Left colon (tissue), 2 donors: ENCODE measurements at regions not wholly inside any gene's neighbourhood (a gene's known extent, or its start where the extent isn't known, plus 50 kb on each side); places are given as distances from the start of the nearest gene placed in this dataset.

Experiments
- ATAC-seq: fragments of 200-7000 bp; cut with Tn5 transposase; one replicate; pipeline ENCODE4 v1.9.1; 2020; ENCODE audit warnings: mild to moderate bottlenecking, moderate library complexity
- DNase-seq, 2 donors: peaks; one replicate each; pipeline ENCODE4 v3.0.0-alpha.2; 2020
- intact Hi-C, 2 donors: fragments of 100-400 bp; cut with DNase I in 1 of 2; cut with micrococcal nuclease in 1 of 2; formaldehyde crosslinking; loops; one replicate each; pipeline versions ENCODE4 v1.11.2 to v1.14.0; 2022; cut with DNase I, micrococcal nuclease
- donor health status: DM: no; HTN: no; CAD: no.
- donor health status: DM: yes; HTN: yes; CAD: no.

DNA sequence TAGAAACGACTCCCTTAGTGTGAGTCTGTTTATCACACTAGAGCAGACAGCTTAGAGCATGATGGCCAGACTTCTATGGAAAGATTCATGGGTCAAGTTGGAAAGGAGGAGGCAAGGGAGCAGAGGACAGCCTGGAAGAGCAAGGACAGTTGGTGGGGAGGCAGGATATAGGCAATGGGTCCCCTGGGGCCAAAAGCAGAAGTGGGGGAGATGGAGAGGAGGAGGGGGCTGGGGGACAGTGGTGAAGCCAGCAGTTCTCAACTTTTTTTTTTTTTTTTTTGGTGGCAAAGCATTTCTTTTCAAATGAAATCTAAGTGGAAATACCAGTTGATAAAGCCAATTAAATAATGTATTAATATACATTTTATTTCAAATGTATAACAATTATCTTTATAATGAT is 197.9 kb downstream of the HRH4 start:
- ATAC-seq (no peak), DNase-seq (no peak)
- intact Hi-C loops: no loop called here

DNA sequence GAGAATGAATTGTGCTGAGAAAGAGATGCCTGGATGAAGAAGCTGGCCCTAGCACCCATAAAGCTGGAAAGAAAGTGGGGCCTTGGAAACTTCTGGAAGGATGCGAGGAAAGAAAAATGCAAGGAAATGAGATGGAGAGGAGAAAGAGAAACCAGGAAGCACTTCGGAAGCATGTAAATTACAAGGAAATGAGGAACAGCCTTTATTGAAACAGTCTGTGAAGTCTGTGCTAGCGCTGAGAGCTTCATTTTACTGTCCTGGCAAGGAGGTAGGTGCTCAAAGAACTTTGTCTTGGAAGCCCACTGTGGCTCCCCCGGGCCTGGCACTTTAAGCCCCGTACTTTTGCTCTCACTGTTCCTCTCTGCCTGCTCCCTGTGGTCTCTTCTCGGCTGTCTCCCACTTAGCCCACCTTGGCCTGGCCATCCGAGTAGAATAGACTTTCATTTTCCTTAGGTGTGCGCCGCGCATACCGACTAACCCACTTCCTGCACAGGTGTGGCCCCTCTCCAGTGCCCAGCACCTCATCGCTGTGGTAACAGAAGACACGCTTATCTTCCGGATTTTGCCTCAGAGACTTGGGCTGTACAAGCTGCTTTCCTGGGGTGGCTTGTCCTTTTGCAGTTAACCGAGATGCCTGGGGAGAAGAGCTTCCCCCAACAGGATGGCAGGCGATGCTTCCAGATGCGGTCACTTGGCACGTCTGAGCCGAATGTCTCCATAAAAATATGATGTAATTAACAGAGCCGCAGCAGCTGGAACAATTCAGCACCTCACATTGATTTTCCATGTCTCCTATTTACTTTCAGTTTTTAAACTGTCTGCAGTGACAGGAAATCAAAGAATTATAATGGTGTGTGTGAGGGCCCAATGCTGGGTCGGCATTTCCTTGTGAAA is 199.6 kb downstream of the HRH4 start:
- DNase-seq (peak; percentile 26 to 42), ATAC-seq (peak; percentile 82)
- intact Hi-C loops: no loop called here

GRCh38 chr18:24660956-24661355 is 200.5 kb downstream of the HRH4 start:
- intact Hi-C loops: no loop called here
- DNase-seq: no peak
- no peak for ATAC-seq

- intact Hi-C loops: no loop called here
- ATAC-seq (no peak), DNase-seq (no peak)
Observed at GRCh38 chr18:24662412-24662821, 202.0 kb downstream of the HRH4 start.

DNA sequence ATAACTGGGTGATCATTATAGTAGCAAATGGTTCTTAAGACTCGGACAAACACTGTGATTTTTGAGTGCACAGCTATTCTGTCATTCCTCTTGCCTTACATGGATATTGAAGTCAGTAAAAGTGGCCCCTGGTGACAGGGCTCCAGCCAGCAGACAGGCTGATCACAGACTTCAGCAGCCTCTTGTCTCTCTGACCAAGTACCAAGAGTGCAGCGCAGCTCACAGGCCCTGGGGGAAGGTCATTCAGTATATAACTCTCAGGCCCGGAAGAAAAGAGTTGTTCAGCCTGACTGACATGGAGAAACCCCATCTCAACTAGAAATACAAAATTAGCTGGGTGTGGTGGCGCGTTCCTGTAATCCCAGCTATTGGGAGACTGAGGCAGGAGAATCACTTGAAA is 202.6 kb downstream of the HRH4 start:
- intact Hi-C loops: no loop called here
- no peak for ATAC-seq
- no peak for DNase-seq

GRCh38 chr18:24669015-24669414 is 208.6 kb downstream of the HRH4 start:
- ATAC-seq: no peak
- DNase-seq: no peak

DNA sequence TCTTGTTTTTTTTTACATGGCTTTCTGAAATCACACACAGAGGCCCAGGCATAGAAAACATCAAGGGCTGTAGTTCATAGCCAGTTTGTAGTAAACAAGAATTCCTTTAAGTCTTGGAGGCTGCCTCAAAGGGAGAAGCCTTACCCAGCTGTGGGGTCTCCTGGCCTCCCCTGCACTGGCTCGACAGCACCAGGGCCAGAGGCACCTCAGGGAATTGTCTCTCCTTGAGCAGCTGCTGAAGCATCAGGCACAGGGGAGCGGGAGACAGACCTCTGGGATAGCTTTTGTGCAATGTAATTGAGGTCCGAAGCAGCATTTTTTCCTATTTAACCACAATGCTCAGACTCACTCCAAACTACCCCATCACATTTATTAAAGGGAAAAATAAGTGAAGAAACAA is 209.1 kb downstream of the HRH4 start:
- ATAC-seq (no peak), DNase-seq (no peak)
- intact Hi-C loops: no loop called here

More at GRCh38 chr18:24669015-24669414, 208.6 kb downstream of the HRH4 start:
- intact Hi-C loops: no loop called here

DNA sequence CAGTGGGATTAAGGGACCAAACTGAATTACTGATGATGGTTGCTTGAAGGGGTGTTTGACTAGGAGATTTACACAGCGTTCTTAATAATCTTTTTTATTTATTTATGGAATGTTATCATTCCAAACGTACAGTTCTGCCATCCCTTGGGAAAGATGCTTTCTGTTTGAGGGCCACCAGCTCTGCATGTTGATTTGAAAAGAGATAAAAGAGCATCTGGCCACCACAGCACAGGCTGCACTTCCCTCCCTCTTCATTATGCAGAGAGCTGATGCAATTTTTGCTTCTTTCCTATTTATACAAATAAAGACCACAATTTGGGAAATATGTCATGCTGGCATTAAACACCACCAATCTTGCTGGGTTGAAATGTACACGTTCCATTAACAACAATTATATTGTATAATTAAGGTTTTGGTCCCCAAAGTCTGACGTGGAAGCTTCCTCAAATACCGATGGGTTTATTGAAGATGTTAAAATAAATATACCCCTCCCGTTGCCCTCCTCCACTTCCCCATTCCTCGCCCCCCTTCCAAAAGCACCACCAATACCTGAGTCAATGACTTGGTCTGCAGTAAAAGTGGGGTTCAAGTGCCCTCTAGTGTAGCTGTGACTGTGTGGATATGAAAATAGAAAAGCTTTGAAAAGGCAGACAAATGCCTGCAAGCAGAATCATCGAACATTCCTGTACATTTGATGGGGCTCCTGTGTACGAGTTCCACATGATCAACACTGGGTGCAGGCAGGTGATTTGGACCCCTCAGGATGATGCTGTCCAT is 211.9 kb downstream of the HRH4 start:
- intact Hi-C loops: no loop called here
- ATAC-seq: no peak
- DNase-seq: no peak

- no peak for DNase-seq
- no peak for ATAC-seq
- intact Hi-C loops: no loop called here
Observed at GRCh38 chr18:24674200-24674599, 213.8 kb downstream of the HRH4 start.

- intact Hi-C loops: no loop called here
- ATAC-seq: no peak
- DNase-seq: no peak
Observed at GRCh38 chr18:24674605-24675004, 214.2 kb downstream of the HRH4 start.

DNA sequence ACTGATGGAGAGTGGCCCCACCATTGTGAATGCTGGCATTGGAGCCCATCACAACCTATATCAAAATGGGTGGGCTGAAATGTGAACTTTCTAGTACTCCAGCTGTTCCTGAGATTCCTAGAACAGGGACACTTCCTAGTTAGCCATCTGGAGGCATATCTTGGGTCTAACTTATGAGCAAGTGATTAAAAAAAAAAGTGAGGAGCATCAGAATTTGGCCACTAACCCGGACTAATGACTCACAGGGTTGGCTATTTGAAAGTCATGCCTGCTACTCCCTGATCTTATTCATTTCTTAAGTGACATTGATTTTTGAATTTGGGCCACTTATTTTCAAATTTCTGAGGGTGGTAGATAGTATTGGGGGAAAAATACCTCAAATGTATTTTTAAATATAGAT is 216.6 kb downstream of the HRH4 start:
- intact Hi-C loops: no loop called here
- ATAC-seq (no peak), DNase-seq (no peak)

GRCh38 chr18:24678107-24678506 is 217.7 kb downstream of the HRH4 start:
- no peak for DNase-seq
- no peak for ATAC-seq
- intact Hi-C loops: no loop called here

DNA sequence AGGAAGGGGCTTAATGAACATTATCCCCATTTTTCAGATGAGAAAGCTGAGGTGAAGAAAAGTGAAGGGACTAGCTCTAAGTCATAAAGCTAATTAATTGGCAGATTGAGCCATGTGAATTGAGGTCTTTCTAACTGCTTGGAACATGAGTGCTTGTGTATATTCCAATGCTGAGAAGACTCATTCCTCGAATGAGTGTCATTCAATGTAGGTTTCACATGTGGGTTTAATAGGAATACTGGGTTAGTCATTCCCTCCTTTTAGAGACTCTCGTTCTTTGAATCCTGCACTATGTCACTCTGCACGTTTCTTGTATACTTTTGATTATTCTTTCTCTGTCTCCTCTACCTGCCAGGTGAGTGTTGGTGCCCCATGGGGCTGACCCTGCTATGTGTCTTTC is 218.2 kb downstream of the HRH4 start:
- no peak for ATAC-seq
- intact Hi-C loops: no loop called here
- DNase-seq: no peak

- ATAC-seq: no peak
- intact Hi-C loops: no loop called here
Observed at GRCh38 chr18:24679062-24679461, 218.6 kb downstream of the HRH4 start.

GRCh38 chr18:24683925-24684324 is 223.5 kb downstream of the HRH4 start:
- no peak for DNase-seq
- intact Hi-C loops: no loop called here
- no peak for ATAC-seq

More at GRCh38 chr18:24679062-24679461, 218.6 kb downstream of the HRH4 start:
- DNase-seq: no peak

DNA sequence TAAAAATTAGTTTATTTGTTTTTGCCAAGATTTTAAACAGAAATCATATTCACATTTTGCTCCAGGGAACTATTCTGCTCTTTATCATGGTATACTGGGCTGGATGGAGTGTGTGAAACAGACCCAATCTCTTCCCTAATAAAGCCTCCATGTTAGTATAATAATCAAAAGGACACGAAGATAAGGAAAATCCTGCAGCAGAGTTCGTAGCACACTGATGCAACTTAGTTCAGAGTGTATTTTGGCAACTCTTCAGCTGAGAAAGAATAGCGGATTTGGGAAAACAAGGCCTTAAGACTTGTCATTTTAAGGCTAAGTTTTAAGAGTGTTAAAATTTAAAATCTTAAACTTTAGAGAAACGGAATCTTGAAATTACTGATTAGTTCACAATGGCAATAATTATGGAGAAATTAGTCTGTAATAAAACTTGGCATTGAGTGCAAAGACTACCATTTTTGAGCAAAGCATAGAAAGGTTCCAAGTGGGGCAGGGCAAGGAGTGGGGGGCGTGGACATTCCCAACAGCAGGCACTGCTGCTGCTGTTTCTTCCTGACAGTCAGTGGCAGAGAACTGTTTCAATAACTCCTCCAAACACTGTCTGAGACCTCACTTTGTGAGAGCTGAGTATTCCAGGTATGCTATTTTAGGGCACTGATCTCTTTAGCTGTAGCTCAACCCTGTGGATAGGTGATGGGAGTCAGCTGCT is 225.0 kb downstream of the HRH4 start:
- intact Hi-C loops: no loop called here

DNA sequence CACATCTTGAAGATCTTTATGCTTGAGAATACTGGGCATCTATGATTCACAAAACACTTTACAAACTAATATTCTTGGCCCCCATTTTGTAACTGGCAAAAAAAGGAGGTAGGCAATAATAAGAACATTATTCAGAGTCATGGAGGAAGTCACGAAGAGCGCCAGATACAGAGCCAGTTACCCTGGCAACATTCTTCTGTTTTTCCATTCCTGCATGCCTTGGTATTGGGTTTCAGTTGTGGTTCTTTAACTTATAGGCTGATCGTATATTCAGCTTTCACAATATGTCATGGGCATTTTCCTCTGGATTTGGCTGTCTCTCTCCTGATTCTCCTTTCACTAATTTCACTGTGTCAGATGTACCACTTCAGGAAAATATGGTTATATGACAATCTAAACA is 234.7 kb downstream of the HRH4 start:
- DNase-seq (no peak), ATAC-seq (no peak)
- intact Hi-C loops: no loop called here

More for the DNA sequence above, 225.0 kb downstream of the HRH4 start:
- ATAC-seq (no peak), DNase-seq (no peak)

GRCh38 chr18:24702001-24702515 is 241.6 kb downstream of the HRH4 start:
- DNase-seq (no peak), ATAC-seq (no peak)
- intact Hi-C loops: loop anchor here in 1 of 2 donors (10.0 kb wide), 1 partner anchor 167 kb away; no protein-coding TSS in a partner anchor

DNA sequence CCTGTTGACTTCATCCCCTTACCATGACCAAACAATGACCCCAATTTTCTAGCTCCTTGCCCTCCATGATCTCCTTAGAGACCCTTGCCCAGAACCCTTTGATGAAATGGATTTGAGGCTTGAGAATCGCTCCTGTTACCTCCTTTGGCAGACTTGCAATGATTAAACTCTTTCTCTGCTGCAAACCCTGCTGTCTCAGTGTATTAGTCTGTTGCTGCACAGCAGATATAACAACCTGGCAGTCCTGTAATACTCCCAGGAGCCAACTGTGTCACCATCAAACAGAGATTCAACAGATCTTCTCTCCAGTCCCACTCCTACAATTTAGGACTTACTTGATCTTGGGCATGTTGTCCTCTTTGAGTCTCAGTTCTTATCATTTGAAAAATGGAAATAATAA is 242.9 kb downstream of the HRH4 start:
- intact Hi-C loops: loop anchor here in 1 of 2 donors (10.0 kb wide), 1 partner anchor 169 kb away; no protein-coding TSS in a partner anchor

More for the DNA sequence above, 242.9 kb downstream of the HRH4 start:
- DNase-seq (no peak), ATAC-seq (no peak)
